IMR-90 (cell line): ENCODE measurements at regions not wholly inside any gene's neighbourhood (a gene's known extent, or its start where the extent isn't known, plus 50 kb on each side); places are given as distances from the start of the nearest gene placed in this dataset.

Experiments
- CHD1 ChIP-seq: IDR thresholded peaks from 2 replicates; pipeline ENCODE4 v1.6.1; 2012; ENCODE audit warnings: low read depth, low read length, improper control_type of control experiment
- CTCF ChIP-seq: conservative IDR thresholded peaks from 2 replicates; pipeline ENCODE4 v1.5.1; 2012; ENCODE audit warnings: mild to moderate bottlenecking, low read depth, low read length, improper control_type of control experiment
- MAFK ChIP-seq: IDR thresholded peaks from 2 replicates; pipeline ENCODE4 v1.6.1; 2012; ENCODE audit warnings: low read depth, low read length, improper control_type of control experiment
- MXI1 ChIP-seq: IDR thresholded peaks from 2 replicates; pipeline ENCODE4 v1.6.1; 2012; ENCODE audit warnings: low read depth, mild to moderate bottlenecking, low read length, moderate library complexity, borderline replicate concordance

GRCh38 chr2:118309946-118310680, 221.8 kb downstream of the INSIG2 start (continued):
- TF ChIP-seq CTCF (no peak), MAFK (no peak), CHD1 (no peak), MXI1 (no peak)
